Esophagus muscularis mucosa (tissue), 4 donors: ENCODE measurements at regions not wholly inside any gene's neighbourhood (a gene's known extent, or its start where the extent isn't known, plus 50 kb on each side); places are given as distances from the start of the nearest gene placed in this dataset.

Experiments
- DNase-seq: peaks from one replicate; pipeline ENCODE4 v3.0.0-alpha.2; 2017; ENCODE audit errors: extremely low spot score
- H3K27ac ChIP-seq, 4 donors: fragments of 200-600 bp; sonication (generic); replicated peaks in 1 of 4; 1 replicate in 3 of 4; 2 replicates in 1 of 4; pipeline ENCODE4 v1.5.1; 2016 to 2019; ENCODE audit warnings: mild to moderate bottlenecking in 1 of 4
- H3K27me3 ChIP-seq, 4 donors: fragments of 200-600 bp; sonication (generic); one replicate each; pipeline versions ENCODE4 v1.5.1 to v1.6.0; 2016 to 2019
- H3K36me3 ChIP-seq, 4 donors: fragments of 200-600 bp; sonication (generic); one replicate each; pipeline ENCODE4 v1.5.1; 2016 to 2019
- H3K4me1 ChIP-seq, 4 donors: fragments of 200-600 bp; sonication (generic); one replicate each; pipeline ENCODE4 v1.5.1; 2016 to 2019
- H3K4me3 ChIP-seq, 4 donors: fragments of 200-600 bp; sonication (generic); 1 replicate in 2 of 4; 2 replicates in 2 of 4; pipeline ENCODE4 v1.5.1; 2016 to 2019; ENCODE audit warnings: mild to moderate bottlenecking in 4 of 4, moderate library complexity in 1 of 4
- H3K9me3 ChIP-seq, 4 donors: fragments of 200-600 bp; sonication (generic); 1 replicate in 3 of 4; 2 replicates in 1 of 4; pipeline ENCODE4 v1.5.1; 2016 to 2019
- CTCF ChIP-seq, 3 experiments: fragments of 200-600 bp in 2 of 3; fragments of 450-650 bp in 1 of 3; sonication (generic) in 2 of 3; IDR thresholded peaks; one replicate each; pipeline ENCODE4 v1.5.1; 2017 to 2019; ENCODE audit warnings: antibody characterized with exemption in 3 of 3, mild to moderate bottlenecking in 2 of 3, moderate library complexity in 1 of 3
- EP300 ChIP-seq: sonication (generic); formaldehyde crosslinking; IDR thresholded peaks from one replicate; pipeline ENCODE4 v1.6.1; 2017; ENCODE audit warnings: antibody characterized with exemption
- POLR2A ChIP-seq: fragments of 450-650 bp; IDR thresholded peaks from one replicate; pipeline ENCODE4 v1.6.1; 2017; ENCODE audit warnings: antibody characterized with exemption, moderate library complexity, mild to moderate bottlenecking, low read depth
- POLR2AphosphoS5 ChIP-seq, 2 donors: sonication (generic); formaldehyde crosslinking; IDR thresholded peaks; one replicate each; pipeline ENCODE4 v1.6.1; 2017; ENCODE audit warnings: antibody characterized with exemption in 2 of 2
- WGBS: methylation state at CpG from one replicate; pipeline ENCODE4 v1.1.5; 2018; 5-methylcytosine and 5-hydroxymethylcytosine counted together
- intact Hi-C: fragments of 100-400 bp; cut with DNase I; formaldehyde crosslinking; loops from one replicate; pipeline ENCODE4 v1.15.1; 2023

- intact Hi-C loops = no loop called here
- H3K27ac ChIP-seq = no peak overlapping the region
- WGBS = 23% methylated on average over 2 of the region's 2 CpGs
Observed at GRCh38 chr6:105873211-105873704, 212.9 kb upstream of the PRDM1 start.

GRCh38 chr6:105872249-105872648 lies 213.9 kb upstream of the PRDM1 start:
- Histone ChIP-seq H3K9me3 (no peaks in the 10 kb centered on the region), H3K27me3 (no peaks in the 10 kb centered on the region), H3K4me1 (peaks cover 0 to 3% (median 0%) of the 10 kb centered on the region in 4 donors), H3K27ac (no peak overlapping the region), H3K4me3 (no peak overlapping the region), H3K36me3 (no peaks in the 10 kb centered on the region)
- WGBS = 79% methylated on average over 4 of the region's 4 CpGs
- TF ChIP-seq EP300 (no peak), POLR2AphosphoS5 (IDR thresholded peaks at IDR 0.05) (no peak), CTCF (IDR thresholded peaks at IDR 0.05) (no peak), POLR2A (no peak)
- DNase-seq = peak; percentile 90
- intact Hi-C loops = no loop called here

More at GRCh38 chr6:105873211-105873704, 212.9 kb upstream of the PRDM1 start:
- Histone ChIP-seq H3K27me3 (no peaks in the 10 kb centered on the region), H3K9me3 (no peaks in the 10 kb centered on the region), H3K36me3 (no peaks in the 10 kb centered on the region), H3K4me3 (no peak overlapping the region), H3K4me1 (peaks cover 0 to 3% (median 0%) of the 10 kb centered on the region in 4 donors)
- TF ChIP-seq CTCF (IDR thresholded peaks at IDR 0.05) (no peak), POLR2AphosphoS5 (IDR thresholded peaks at IDR 0.05) (no peak), EP300 (no peak), POLR2A (no peak)
- DNase-seq = peak; percentile 47

- Histone ChIP-seq H3K9me3 (no peaks in the 10 kb centered on the region), H3K4me1 (peaks cover 0 to 3% (median 0%) of the 10 kb centered on the region in 4 donors), H3K27ac (no peak overlapping the region), H3K4me3 (no peak overlapping the region), H3K36me3 (no peaks in the 10 kb centered on the region), H3K27me3 (no peaks in the 10 kb centered on the region)
- no peak for TF ChIP-seq CTCF (IDR thresholded peaks at IDR 0.05)
- no peak for TF ChIP-seq EP300
- no peak for TF ChIP-seq POLR2AphosphoS5 (IDR thresholded peaks at IDR 0.05)
- TF ChIP-seq POLR2A = no peak
- WGBS = 97% methylated on average over 5 of the region's 5 CpGs
- intact Hi-C loops = no loop called here
- DNase-seq = no peak
Observed at GRCh38 chr6:105871542-105871941, 214.6 kb upstream of the PRDM1 start.

GRCh38 chr6:105869835-105870440 lies 216.2 kb upstream of the PRDM1 start:
- WGBS = 71% methylated on average over 5 of the region's 5 CpGs
- H3K27ac ChIP-seq = no peak overlapping the region
- H3K36me3 ChIP-seq = no peaks in the 10 kb centered on the region
- peaks cover 0 to 3% (median 0%) of the 10 kb centered on the region in 4 donors for H3K4me1 ChIP-seq
- intact Hi-C loops = no loop called here
- no peak for TF ChIP-seq POLR2A
- TF ChIP-seq POLR2AphosphoS5 (IDR thresholded peaks at IDR 0.05) = no peak
- no peak for TF ChIP-seq CTCF (IDR thresholded peaks at IDR 0.05)
- no peak for TF ChIP-seq EP300
- H3K27me3 ChIP-seq = no peaks in the 10 kb centered on the region
- no peak overlapping the region for H3K4me3 ChIP-seq
- H3K9me3 ChIP-seq = no peaks in the 10 kb centered on the region
- DNase-seq = no peak
